ENCODE measurements at regions not wholly inside any gene's neighbourhood (a gene's known extent, or its start where the extent isn't known, plus 50 kb on each side); places are given as distances from the start of the nearest gene placed in this dataset.

GRCh38 chr7:116315293-116315692, 105.0 kb downstream of the TES start:
- H3K9me2 ChIP-seq (replicated peaks; ENCODE audit: insufficient read depth, low read length), result no peaks in the 10 kb centered on the region
- H3K27me3 ChIP-seq (replicated peaks; ENCODE audit: insufficient read depth, low read length), result no peaks in the 10 kb centered on the region
- TF ChIP-seq EZH2 (optimal IDR thresholded peaks at IDR 0.05; ENCODE audit: low read depth, low read length) (no peak), EZH2phosphoT487 (IDR thresholded peaks at IDR 0.05; ENCODE audit: low read length) (no peak)
- TF ChIP-seq, protein P1, sequence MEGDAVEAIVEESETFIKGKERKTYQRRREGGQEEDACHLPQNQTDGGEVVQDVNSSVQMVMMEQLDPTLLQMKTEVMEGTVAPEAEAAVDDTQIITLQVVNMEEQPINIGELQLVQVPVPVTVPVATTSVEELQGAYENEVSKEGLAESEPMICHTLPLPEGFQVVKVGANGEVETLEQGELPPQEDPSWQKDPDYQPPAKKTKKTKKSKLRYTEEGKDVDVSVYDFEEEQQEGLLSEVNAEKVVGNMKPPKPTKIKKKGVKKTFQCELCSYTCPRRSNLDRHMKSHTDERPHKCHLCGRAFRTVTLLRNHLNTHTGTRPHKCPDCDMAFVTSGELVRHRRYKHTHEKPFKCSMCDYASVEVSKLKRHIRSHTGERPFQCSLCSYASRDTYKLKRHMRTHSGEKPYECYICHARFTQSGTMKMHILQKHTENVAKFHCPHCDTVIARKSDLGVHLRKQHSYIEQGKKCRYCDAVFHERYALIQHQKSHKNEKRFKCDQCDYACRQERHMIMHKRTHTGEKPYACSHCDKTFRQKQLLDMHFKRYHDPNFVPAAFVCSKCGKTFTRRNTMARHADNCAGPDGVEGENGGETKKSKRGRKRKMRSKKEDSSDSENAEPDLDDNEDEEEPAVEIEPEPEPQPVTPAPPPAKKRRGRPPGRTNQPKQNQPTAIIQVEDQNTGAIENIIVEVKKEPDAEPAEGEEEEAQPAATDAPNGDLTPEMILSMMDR (IDR thresholded peaks at IDR 0.05; ENCODE audit: low read length), result no peak
- H2AFZ ChIP-seq (ENCODE audit: low read length), result no peak overlapping the region
- H3F3A ChIP-seq (ENCODE audit: insufficient read depth, low read length), result no peaks in the 10 kb centered on the region
- no peaks in the 10 kb centered on the region for H3K79me2 ChIP-seq (ENCODE audit: low read length)
- H3K9ac ChIP-seq (ENCODE audit: low read length), result no peak overlapping the region
- no peaks in the 10 kb centered on the region for H4K20me1 ChIP-seq (ENCODE audit: insufficient read depth, low read length)
- no peak overlapping the region for H3K27ac ChIP-seq (ENCODE audit: low read length)
- no peaks in the 10 kb centered on the region for H3K36me3 ChIP-seq (replicated peaks; ENCODE audit: insufficient read depth, low read length)
- no peaks in the 10 kb centered on the region for H3K9me3 ChIP-seq (replicated peaks; ENCODE audit: insufficient read depth, low read length)
- DNase-seq, result no peak
- no peaks in the 10 kb centered on the region for H3K4me1 ChIP-seq (ENCODE audit: low read length)
- no peak overlapping the region for H3K4me3 ChIP-seq (ENCODE audit: low read length)
- no peak overlapping the region for H3K4me2 ChIP-seq (ENCODE audit: low read depth, low read length)

DNA sequence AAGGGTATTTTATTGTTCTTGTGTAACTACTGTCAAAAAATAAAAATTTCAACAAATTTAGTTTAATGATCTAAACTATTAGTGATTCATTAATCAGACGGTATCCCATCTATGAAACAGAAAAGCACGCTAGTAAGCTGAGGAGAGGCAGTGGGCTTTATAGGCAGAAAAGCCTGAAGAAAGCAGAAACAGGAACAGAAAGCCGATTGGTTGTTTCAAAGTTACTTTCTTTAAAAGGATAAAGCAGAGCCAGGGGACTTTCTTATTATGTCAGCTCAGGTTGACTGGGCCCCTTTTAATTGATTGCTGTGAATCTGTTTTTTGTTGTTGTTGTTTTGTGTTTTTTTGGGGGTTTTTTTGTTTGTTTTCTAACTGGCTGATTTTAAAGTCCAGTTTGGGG, 105.5 kb downstream of the TES start:
- H3K4me2 ChIP-seq (ENCODE audit: low read depth, low read length), result no peak overlapping the region
- H3K9me2 ChIP-seq (replicated peaks; ENCODE audit: insufficient read depth, low read length), result no peaks in the 10 kb centered on the region
- TF ChIP-seq EZH2 (optimal IDR thresholded peaks at IDR 0.05; ENCODE audit: low read depth, low read length) (no peak), EZH2phosphoT487 (IDR thresholded peaks at IDR 0.05; ENCODE audit: low read length) (no peak)
- TF ChIP-seq, protein P1 (IDR thresholded peaks at IDR 0.05; ENCODE audit: low read length), result no peak
- H3F3A ChIP-seq (ENCODE audit: insufficient read depth, low read length), result no peaks in the 10 kb centered on the region
- H3K36me3 ChIP-seq (replicated peaks; ENCODE audit: insufficient read depth, low read length), result no peaks in the 10 kb centered on the region
- no peaks in the 10 kb centered on the region for H3K9me3 ChIP-seq (replicated peaks; ENCODE audit: insufficient read depth, low read length)
- H2AFZ ChIP-seq (ENCODE audit: low read length), result no peak overlapping the region
- no peaks in the 10 kb centered on the region for H3K79me2 ChIP-seq (ENCODE audit: low read length)
- no peaks in the 10 kb centered on the region for H3K4me1 ChIP-seq (ENCODE audit: low read length)
- no peak overlapping the region for H3K27ac ChIP-seq (ENCODE audit: low read length)
- H3K4me3 ChIP-seq (ENCODE audit: low read length), result no peak overlapping the region
- no peaks in the 10 kb centered on the region for H4K20me1 ChIP-seq (ENCODE audit: insufficient read depth, low read length)
- H3K9ac ChIP-seq (ENCODE audit: low read length), result no peak overlapping the region
- DNase-seq, result no peak
- no peaks in the 10 kb centered on the region for H3K27me3 ChIP-seq (replicated peaks; ENCODE audit: insufficient read depth, low read length)

DNA sequence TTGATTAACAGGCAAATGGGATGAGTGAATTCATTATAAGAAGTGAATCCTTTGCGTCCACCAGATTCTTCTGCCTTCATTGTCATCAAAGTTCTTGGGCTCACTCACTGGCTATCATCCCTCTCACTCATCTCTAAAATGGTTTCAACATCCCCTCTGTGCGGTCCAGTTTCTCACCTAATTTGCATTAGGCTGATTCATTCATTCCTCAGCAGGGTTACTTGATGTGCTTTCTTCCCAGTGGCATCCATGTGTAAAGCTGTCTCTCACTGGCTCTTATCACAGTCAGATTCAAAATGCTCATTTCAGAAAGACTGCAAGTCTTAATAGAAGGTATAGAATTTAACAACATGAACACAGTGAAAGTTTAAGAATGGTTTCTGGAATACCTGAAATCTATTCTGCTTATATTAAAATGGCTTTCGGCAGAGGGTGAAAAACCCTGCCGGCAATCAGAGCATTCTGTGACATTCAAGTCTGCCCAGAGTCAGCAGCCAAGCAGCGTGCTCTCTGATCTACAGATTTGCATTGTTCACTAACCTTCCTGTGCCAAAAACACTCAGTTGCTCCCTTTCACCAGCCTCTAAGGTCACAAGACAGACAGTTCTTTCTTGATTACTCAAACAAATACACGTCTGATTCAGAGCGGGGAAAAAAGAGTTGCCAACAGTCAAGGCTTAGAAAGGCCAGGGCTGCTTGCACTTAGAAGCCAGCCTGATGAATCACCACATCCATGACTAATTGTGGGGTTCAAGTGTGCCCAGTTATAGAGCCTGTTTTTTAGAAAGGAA, 106.7 kb downstream of the TES start:
- Histone ChIP-seq H4K20me1 (ENCODE audit: insufficient read depth, low read length) (no peaks in the 10 kb centered on the region), H3K4me2 (ENCODE audit: low read depth, low read length) (no peak overlapping the region), H3K79me2 (ENCODE audit: low read length) (no peaks in the 10 kb centered on the region), H3K9me2 (replicated peaks; ENCODE audit: insufficient read depth, low read length) (no peaks in the 10 kb centered on the region), H3K9ac (ENCODE audit: low read length) (no peak overlapping the region), H3K9me3 (replicated peaks; ENCODE audit: insufficient read depth, low read length) (no peaks in the 10 kb centered on the region), H3K27ac (ENCODE audit: low read length) (no peak overlapping the region), H3K4me1 (ENCODE audit: low read length) (no peaks in the 10 kb centered on the region), H3F3A (ENCODE audit: insufficient read depth, low read length) (no peaks in the 10 kb centered on the region), H3K4me3 (ENCODE audit: low read length) (no peak overlapping the region), H3K27me3 (replicated peaks; ENCODE audit: insufficient read depth, low read length) (no peaks in the 10 kb centered on the region), H2AFZ (ENCODE audit: low read length) (no peak overlapping the region), H3K36me3 (replicated peaks; ENCODE audit: insufficient read depth, low read length) (no peaks in the 10 kb centered on the region)
- DNase-seq, result no peak
- no peak for TF ChIP-seq EZH2phosphoT487 (IDR thresholded peaks at IDR 0.05; ENCODE audit: low read length)
- no peak for TF ChIP-seq EZH2 (optimal IDR thresholded peaks at IDR 0.05; ENCODE audit: low read depth, low read length)
- TF ChIP-seq, protein P1 (IDR thresholded peaks at IDR 0.05; ENCODE audit: low read length), result no peak
